CD14-positive monocyte (primary cell): ENCODE measurements at regions not wholly inside any gene's neighbourhood (a gene's known extent, or its start where the extent isn't known, plus 50 kb on each side); places are given as distances from the start of the nearest gene placed in this dataset.

Experiments used
- DNase-seq, 3 donors: peaks; one replicate each; pipeline ENCODE4 v3.0.0-alpha.2; 2011 to 2022
- H2AFZ ChIP-seq: 2 replicates; pipeline ENCODE4 v1.6.0; 2012; ENCODE audit warnings: mild to moderate bottlenecking, low read depth, low read length, inconsistent platforms; ENCODE audit not compliant: insufficient read depth, poor library complexity, severe bottlenecking
- H3K27ac ChIP-seq, 2 donors: 1 replicate in 1 of 2; 2 replicates in 1 of 2; pipeline ENCODE4 v1.5.1; 2012 to 2013; ENCODE audit warnings: low read length in 2 of 2, control low read depth in 1 of 2, inconsistent platforms in 1 of 2, low read depth in 1 of 2, mild to moderate bottlenecking in 1 of 2
- H3K27me3 ChIP-seq, 2 donors: one replicate each; pipeline versions ENCODE4 v1.6.0 to v1.6.1; 2011 to 2013; ENCODE audit warnings: low read length in 2 of 2; ENCODE audit not compliant: control insufficient read depth in 2 of 2, insufficient read depth in 2 of 2
- H3K36me3 ChIP-seq, 2 donors: replicated peaks in 1 of 2; 1 replicate in 1 of 2; 2 replicates in 1 of 2; pipeline versions ENCODE4 v1.5.1 to v1.6.1; 2012 to 2013; ENCODE audit warnings: low read length in 2 of 2, control low read depth in 1 of 2, inconsistent platforms in 1 of 2, mild to moderate bottlenecking in 1 of 2; ENCODE audit not compliant: insufficient read depth in 2 of 2, control insufficient read depth in 1 of 2
- H3K4me1 ChIP-seq, 2 donors: 1 replicate in 1 of 2; 2 replicates in 1 of 2; pipeline versions ENCODE4 v1.5.1 to v1.6.1; 2012 to 2013; ENCODE audit warnings: low read length in 2 of 2, control low read depth in 1 of 2, inconsistent platforms in 1 of 2, mild to moderate bottlenecking in 1 of 2, moderate library complexity in 1 of 2; ENCODE audit not compliant: insufficient read depth in 2 of 2, control insufficient read depth in 1 of 2
- H3K4me2 ChIP-seq: replicated peaks from 2 replicates; pipeline ENCODE3; 2012; ENCODE audit warnings: low read length, moderate library complexity, mild to moderate bottlenecking; ENCODE audit not compliant: poor library complexity, severe bottlenecking; ENCODE audit errors: extremely low read depth
- H3K4me3 ChIP-seq, 3 experiments: fragments of 200-600 bp in 1 of 3; sonication (generic) in 1 of 3; replicated peaks in 1 of 3; 1 replicate in 2 of 3; 2 replicates in 1 of 3; pipeline ENCODE4 v1.5.1; 2011 to 2013; ENCODE audit warnings: low read length in 3 of 3, mild to moderate bottlenecking in 3 of 3, control low read depth in 2 of 3, low read depth in 2 of 3, inconsistent platforms in 1 of 3, moderate library complexity in 1 of 3
- H3K79me2 ChIP-seq: 2 replicates; pipeline ENCODE4 v1.6.0; 2012; ENCODE audit warnings: mild to moderate bottlenecking, control low read depth, inconsistent platforms, low read length, moderate library complexity; ENCODE audit not compliant: insufficient read depth
- H3K9ac ChIP-seq: 2 replicates; pipeline ENCODE4 v1.6.0; 2017; ENCODE audit warnings: low read length, mild to moderate bottlenecking; ENCODE audit not compliant: insufficient read depth, poor library complexity, severe bottlenecking
- H3K9me3 ChIP-seq, 2 donors: replicated peaks in 1 of 2; 1 replicate in 1 of 2; 2 replicates in 1 of 2; pipeline versions ENCODE4 v1.5.1 to v1.6.1; 2012 to 2013; ENCODE audit warnings: low read length in 2 of 2, control low read depth in 1 of 2; ENCODE audit not compliant: control insufficient read depth in 1 of 2, insufficient read depth in 1 of 2
- H4K20me1 ChIP-seq: 2 replicates; pipeline ENCODE4 v1.6.0; 2012; ENCODE audit warnings: mild to moderate bottlenecking, low read length, control low read depth, moderate library complexity; ENCODE audit not compliant: insufficient read depth
- H3K27ac Mint-ChIP-seq, 7 donors: one replicate each; pipeline ENCODE4 v1.8.0; 2020; ENCODE audit warnings: mild to moderate bottlenecking in 7 of 7, mixed read lengths in 7 of 7, moderate library complexity in 6 of 7, inconsistent platforms in 2 of 7
- H3K27me3 Mint-ChIP-seq, 3 donors: one replicate each; pipeline ENCODE4 v1.8.0; 2021 to 2022; ENCODE audit warnings: low read depth in 3 of 3, mild to moderate bottlenecking in 3 of 3, mixed read lengths in 3 of 3, moderate library complexity in 3 of 3, inconsistent platforms in 1 of 3
- H3K36me3 Mint-ChIP-seq, 2 donors: one replicate each; pipeline ENCODE4 v1.8.0; 2020; ENCODE audit warnings: mixed read lengths in 2 of 2, inconsistent platforms in 1 of 2, mild to moderate bottlenecking in 1 of 2
- H3K4me1 Mint-ChIP-seq: one replicate; pipeline ENCODE4 v1.8.0; 2020; ENCODE audit warnings: mild to moderate bottlenecking, mixed read lengths
- H3K4me3 Mint-ChIP-seq, 2 donors: one replicate each; pipeline ENCODE4 v1.8.0; 2020; ENCODE audit warnings: mild to moderate bottlenecking in 2 of 2, mixed read lengths in 2 of 2, moderate library complexity in 1 of 2
- H3K9me3 Mint-ChIP-seq, 7 donors: one replicate each; pipeline ENCODE4 v1.8.0; 2020 to 2022; ENCODE audit warnings: mixed read lengths in 7 of 7, mild to moderate bottlenecking in 6 of 7, moderate library complexity in 6 of 7, inconsistent platforms in 2 of 7
- WGBS: methylation state at CpG from one replicate; pipeline ENCODE4 v1.1.5; 2013; ENCODE audit warnings: missing lambda C conversion rate; ENCODE audit not compliant: insufficient coverage; 5-methylcytosine and 5-hydroxymethylcytosine counted together
- intact Hi-C, 2 donors: fragments of 100-400 bp; cut with micrococcal nuclease; formaldehyde crosslinking; loops; one replicate each; pipeline versions ENCODE4 v1.15.0 to v1.15.1; 2023
- TF ChIP-seq, protein P1 (sequence below): fragments of 200-600 bp; IDR thresholded peaks from one replicate; pipeline ENCODE4 v1.8.0; 2022; ENCODE audit warnings: antibody characterized with exemption, mild to moderate bottlenecking

DNA sequence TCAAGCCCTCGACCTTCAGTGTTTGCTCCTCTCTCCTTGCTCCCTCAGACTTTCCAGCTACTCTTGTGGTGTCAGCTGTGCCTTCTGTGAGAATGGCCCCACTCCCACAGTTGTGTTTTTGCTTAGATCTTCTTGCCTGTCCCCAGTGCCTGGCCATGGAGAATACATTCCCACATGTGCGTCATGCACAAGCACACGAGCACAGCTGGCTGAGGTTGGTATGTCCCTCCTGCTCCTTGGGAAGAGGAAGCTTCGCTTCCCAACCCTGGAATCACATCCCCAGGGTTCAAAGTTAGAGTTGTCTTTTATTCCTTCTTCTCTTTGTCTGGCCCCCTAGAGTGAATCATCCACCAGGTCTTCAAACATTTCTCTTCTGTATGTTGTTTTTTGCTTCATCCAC, 518.6 kb downstream of the CCDC171 start:
- DNase-seq: no peak
- H3K27ac ChIP-seq: no peak overlapping the region
- no peaks in the 10 kb centered on the region for H3K36me3 ChIP-seq
- Mint-ChIP-seq H3K4me1 (peaks cover 1% of the 10 kb centered on the region), H3K4me3 (no peak overlapping the region), H3K9me3 (peaks cover 0 to 6% (median 2%) of the 10 kb centered on the region in 7 donors), H3K27me3 (no peaks in the 10 kb centered on the region), H3K36me3 (no peaks in the 10 kb centered on the region), H3K27ac (no peak overlapping the region)
- H4K20me1 ChIP-seq: no peaks in the 10 kb centered on the region
- 82% methylated on average over 3 of the region's 4 CpGs for WGBS
- intact Hi-C loops: no loop called here
- no peak overlapping the region for H3K4me2 ChIP-seq
- no peak overlapping the region for H3K4me3 ChIP-seq
- no peaks in the 10 kb centered on the region for H3K9me3 ChIP-seq
- no peaks in the 10 kb centered on the region for H3K4me1 ChIP-seq
- H3K79me2 ChIP-seq: no peaks in the 10 kb centered on the region
- no peak overlapping the region for H2AFZ ChIP-seq
- no peak overlapping the region for H3K9ac ChIP-seq
- H3K27me3 ChIP-seq: no peaks in the 10 kb centered on the region
- TF ChIP-seq, protein P1, sequence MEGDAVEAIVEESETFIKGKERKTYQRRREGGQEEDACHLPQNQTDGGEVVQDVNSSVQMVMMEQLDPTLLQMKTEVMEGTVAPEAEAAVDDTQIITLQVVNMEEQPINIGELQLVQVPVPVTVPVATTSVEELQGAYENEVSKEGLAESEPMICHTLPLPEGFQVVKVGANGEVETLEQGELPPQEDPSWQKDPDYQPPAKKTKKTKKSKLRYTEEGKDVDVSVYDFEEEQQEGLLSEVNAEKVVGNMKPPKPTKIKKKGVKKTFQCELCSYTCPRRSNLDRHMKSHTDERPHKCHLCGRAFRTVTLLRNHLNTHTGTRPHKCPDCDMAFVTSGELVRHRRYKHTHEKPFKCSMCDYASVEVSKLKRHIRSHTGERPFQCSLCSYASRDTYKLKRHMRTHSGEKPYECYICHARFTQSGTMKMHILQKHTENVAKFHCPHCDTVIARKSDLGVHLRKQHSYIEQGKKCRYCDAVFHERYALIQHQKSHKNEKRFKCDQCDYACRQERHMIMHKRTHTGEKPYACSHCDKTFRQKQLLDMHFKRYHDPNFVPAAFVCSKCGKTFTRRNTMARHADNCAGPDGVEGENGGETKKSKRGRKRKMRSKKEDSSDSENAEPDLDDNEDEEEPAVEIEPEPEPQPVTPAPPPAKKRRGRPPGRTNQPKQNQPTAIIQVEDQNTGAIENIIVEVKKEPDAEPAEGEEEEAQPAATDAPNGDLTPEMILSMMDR: no peak

DNA sequence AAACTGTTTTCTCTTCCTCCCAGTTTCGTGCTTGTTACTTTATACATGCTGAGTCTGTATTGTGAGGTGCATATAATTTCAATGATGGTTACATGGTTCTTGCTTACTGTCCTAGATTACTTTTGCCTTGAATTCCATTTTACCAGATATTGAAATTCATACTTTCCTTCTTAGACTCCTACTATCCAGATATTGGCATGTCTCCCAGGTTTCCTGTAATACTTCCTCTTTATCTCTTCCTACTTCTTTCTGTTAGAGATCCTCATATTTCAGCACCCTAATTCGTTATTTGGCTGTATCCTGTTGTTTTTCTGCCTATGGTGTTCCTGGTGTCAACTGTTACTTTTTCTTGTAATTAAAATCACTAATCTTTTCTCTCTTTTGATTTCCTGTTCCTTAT, 522.1 kb downstream of the CCDC171 start:
- no peaks in the 10 kb centered on the region for H3K27me3 Mint-ChIP-seq
- Histone ChIP-seq H3K27me3 (no peaks in the 10 kb centered on the region), H3K27ac (no peak overlapping the region), H4K20me1 (no peaks in the 10 kb centered on the region), H3K9me3 (no peaks in the 10 kb centered on the region), H3K4me1 (no peaks in the 10 kb centered on the region), H3K79me2 (no peaks in the 10 kb centered on the region), H3K36me3 (no peaks in the 10 kb centered on the region), H2AFZ (no peak overlapping the region), H3K4me3 (no peak overlapping the region), H3K4me2 (no peak overlapping the region), H3K9ac (no peak overlapping the region)
- TF ChIP-seq, protein P1: no peak
- peaks cover 1% of the 10 kb centered on the region for H3K4me1 Mint-ChIP-seq
- no peaks in the 10 kb centered on the region for H3K36me3 Mint-ChIP-seq
- peaks cover 0 to 7% (median 4%) of the 10 kb centered on the region in 7 donors for H3K9me3 Mint-ChIP-seq
- WGBS: no CpG with 5 or more reads among the region's 2 CpGs
- intact Hi-C loops: no loop called here
- H3K27ac Mint-ChIP-seq: no peak overlapping the region
- DNase-seq: no peak
- no peak overlapping the region for H3K4me3 Mint-ChIP-seq
